CD4-positive, alpha-beta memory T cell (primary cell): ENCODE measurements at regions not wholly inside any gene's neighbourhood (a gene's known extent, or its start where the extent isn't known, plus 50 kb on each side); places are given as distances from the start of the nearest gene placed in this dataset.

ENCODE experiments used
- CTCF ChIA-PET: fragments of 350-600 bp; sonication (Branson Sonifier 250); formaldehyde crosslinking; loops from one replicate; lab custom pipeline; 2021; ENCODE audit warnings: inconsistent platforms; ENCODE audit not compliant: partially characterized antibody; lab: Charles Lee
- POLR2A ChIA-PET: fragments of 350-600 bp; sonication (Branson Sonifier 250); formaldehyde crosslinking; loops from one replicate; lab custom pipeline; 2021; ENCODE audit not compliant: partially characterized antibody; lab: Charles Lee
- DNase-seq, 5 donors: peaks; one replicate each; pipeline versions ENCODE4 v3.0.0 to v3.0.0-alpha.2; 2020 to 2022; ENCODE audit warnings: mixed read lengths in 1 of 5
- H3K27ac ChIP-seq: one replicate; pipeline ENCODE4 v1.7.0; 2013; ENCODE audit warnings: low read depth, low read length
- H3K27me3 ChIP-seq: 2 replicates; pipeline ENCODE4 v1.7.0; 2013; ENCODE audit warnings: mild to moderate bottlenecking, low read length, moderate library complexity; ENCODE audit not compliant: insufficient read depth
- H3K36me3 ChIP-seq: 2 replicates; pipeline ENCODE4 v1.7.0; 2013; ENCODE audit warnings: mild to moderate bottlenecking, low read length, moderate library complexity; ENCODE audit not compliant: insufficient read depth
- H3K4me1 ChIP-seq: 2 replicates; pipeline ENCODE4 v1.7.0; 2013; ENCODE audit warnings: mild to moderate bottlenecking, low read length, moderate library complexity; ENCODE audit not compliant: insufficient read depth
- H3K4me3 ChIP-seq, 2 donors: one replicate each; pipeline ENCODE4 v1.7.0; 2013; ENCODE audit warnings: low read length in 2 of 2, mild to moderate bottlenecking in 1 of 2
- H3K9me3 ChIP-seq, 2 donors: one replicate each; pipeline ENCODE4 v1.7.0; 2013; ENCODE audit warnings: low read length in 2 of 2, control low read depth in 1 of 2; ENCODE audit not compliant: control insufficient read depth in 1 of 2
- H3K27ac Mint-ChIP-seq, 7 donors: one replicate each; pipeline ENCODE4 v1.8.0; 2020 to 2021; ENCODE audit warnings: mixed read lengths in 7 of 7, mild to moderate bottlenecking in 6 of 7, inconsistent platforms in 3 of 7, moderate library complexity in 3 of 7
- H3K27me3 Mint-ChIP-seq, 2 donors: one replicate each; pipeline ENCODE4 v1.8.0; 2020 to 2021; ENCODE audit warnings: mixed read lengths in 2 of 2
- H3K36me3 Mint-ChIP-seq, 2 donors: one replicate each; pipeline ENCODE4 v1.8.0; 2020 to 2021; ENCODE audit warnings: mixed read lengths in 2 of 2, inconsistent platforms in 1 of 2, mild to moderate bottlenecking in 1 of 2
- H3K4me1 Mint-ChIP-seq, 4 donors: one replicate each; pipeline ENCODE4 v1.8.0; 2020 to 2021; ENCODE audit warnings: mixed read lengths in 4 of 4, mild to moderate bottlenecking in 1 of 4
- H3K4me3 Mint-ChIP-seq, 8 donors: one replicate each; pipeline ENCODE4 v1.8.0; 2020 to 2021; ENCODE audit warnings: mixed read lengths in 8 of 8, mild to moderate bottlenecking in 7 of 8, moderate library complexity in 6 of 8, inconsistent platforms in 3 of 8
- H3K9me3 Mint-ChIP-seq, 8 donors: one replicate each; pipeline ENCODE4 v1.8.0; 2020 to 2021; ENCODE audit warnings: mixed read lengths in 8 of 8, mild to moderate bottlenecking in 5 of 8, inconsistent platforms in 3 of 8, moderate library complexity in 1 of 8
- intact Hi-C: fragments of 100-400 bp; cut with micrococcal nuclease; formaldehyde crosslinking; loops from one replicate; pipeline ENCODE4 v1.15.1; 2023

- ChIA-PET CTCF (interaction anchor here (1.1 kb wide), 1 partner anchor 28 kb away, joined by 3 read pairs; no protein-coding TSS in a partner anchor), POLR2A (no interaction called here)
- intact Hi-C loops, result loop anchor here (10.0 kb wide), 1 partner anchor 111 kb away; no protein-coding TSS in a partner anchor
Observed at GRCh38 chr3:107933450-107933849, 157.4 kb downstream of the CD47 start.

GRCh38 chr3:107931326-107931725, 159.5 kb downstream of the CD47 start:
- CTCF ChIA-PET, result no interaction called here
- Mint-ChIP-seq H3K4me1 (peaks cover 6 to 15% (median 9%) of the 10 kb centered on the region in 4 donors), H3K4me3 (no peak overlapping the region), H3K27ac (no peak overlapping the region), H3K27me3 (peaks cover 1 to 11% of the 10 kb centered on the region in 2 donors), H3K36me3 (no peaks in the 10 kb centered on the region), H3K9me3 (peaks cover 4 to 12% (median 8%) of the 10 kb centered on the region in 8 donors)
- intact Hi-C loops, result loop anchor here (10.0 kb wide), 1 partner anchor 113 kb away; no protein-coding TSS in a partner anchor
- Histone ChIP-seq H3K27me3 (no peaks in the 10 kb centered on the region), H3K36me3 (no peaks in the 10 kb centered on the region), H3K9me3 (no peaks in the 10 kb centered on the region), H3K4me3 (no peak overlapping the region), H3K27ac (no peak overlapping the region), H3K4me1 (peaks cover 7% of the 10 kb centered on the region)
- no peak for DNase-seq
- POLR2A ChIA-PET, result no interaction called here

More at GRCh38 chr3:107933450-107933849, 157.4 kb downstream of the CD47 start:
- no peaks in the 10 kb centered on the region for H3K9me3 ChIP-seq
- H3K4me1 ChIP-seq, result no peaks in the 10 kb centered on the region
- DNase-seq, result no peak
- Mint-ChIP-seq H3K4me3 (no peak overlapping the region), H3K36me3 (no peaks in the 10 kb centered on the region), H3K9me3 (peaks cover 4 to 12% (median 9%) of the 10 kb centered on the region in 8 donors), H3K27ac (no peak overlapping the region), H3K27me3 (peaks cover 1 to 11% of the 10 kb centered on the region in 2 donors), H3K4me1 (peaks cover 0 to 5% (median 4%) of the 10 kb centered on the region in 4 donors)
- H3K36me3 ChIP-seq, result no peaks in the 10 kb centered on the region
- H3K27me3 ChIP-seq, result no peaks in the 10 kb centered on the region
- no peak overlapping the region for H3K4me3 ChIP-seq
- no peak overlapping the region for H3K27ac ChIP-seq

- no peak overlapping the region for H3K4me3 ChIP-seq
- Mint-ChIP-seq H3K4me3 (no peak overlapping the region), H3K4me1 (peaks cover 7 to 15% (median 9%) of the 10 kb centered on the region in 4 donors), H3K36me3 (no peaks in the 10 kb centered on the region), H3K9me3 (peaks cover 4 to 12% (median 7%) of the 10 kb centered on the region in 8 donors), H3K27ac (no peak overlapping the region), H3K27me3 (peaks cover 0 to 1% of the 10 kb centered on the region in 2 donors)
- H3K27me3 ChIP-seq, result no peaks in the 10 kb centered on the region
- no peaks in the 10 kb centered on the region for H3K36me3 ChIP-seq
- ChIA-PET CTCF (interaction anchor here (1.2 to 6.6 kb wide), 15 partner anchors 11 to 693 kb away, joined by 3 to 54 read pairs (median 18); no protein-coding TSS in a partner anchor), POLR2A (interaction anchor here (0.9 kb wide), 1 partner anchor 197 kb away, joined by 3 read pairs; no protein-coding TSS in a partner anchor)
- H3K27ac ChIP-seq, result no peak overlapping the region
- intact Hi-C loops, result loop anchor here (5.0 to 10.0 kb wide), 3 partner anchors 163 to 626 kb away; partner anchors contain the start of gene CD47
- H3K9me3 ChIP-seq, result no peaks in the 10 kb centered on the region
- peaks cover 7% of the 10 kb centered on the region for H3K4me1 ChIP-seq
- no peak for DNase-seq
Observed at GRCh38 chr3:107929088-107929487, 161.7 kb downstream of the CD47 start.

DNA sequence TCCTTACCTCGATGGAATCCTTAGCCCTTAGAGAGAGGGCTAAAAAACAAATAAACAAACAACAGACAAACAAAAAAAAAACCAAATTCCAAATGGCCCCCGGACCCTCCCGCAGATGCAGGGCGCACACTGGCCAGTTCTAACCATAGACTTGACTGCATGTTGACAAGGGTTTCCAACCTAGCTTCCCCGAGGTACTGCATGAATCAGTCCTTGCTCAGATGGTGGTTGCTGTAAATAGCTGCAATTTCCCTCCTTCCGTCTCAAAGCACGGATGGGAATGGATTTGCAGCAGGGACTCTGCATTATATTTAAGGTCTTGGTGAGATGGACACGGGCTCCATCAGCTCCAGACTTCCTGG, 162.8 kb downstream of the CD47 start:
- H3K27ac Mint-ChIP-seq, result peak overlapping the region in 3 of 7 donors; percentile 18 to 70 (median 67)
- H3K36me3 Mint-ChIP-seq, result no peaks in the 10 kb centered on the region
- H3K4me3 Mint-ChIP-seq, result peak overlapping the region; percentile 86 to 92 (median 92)
- ChIA-PET POLR2A (interaction anchor here (0.8 to 1.6 kb wide), 8 partner anchors 51 to 692 kb away, joined by 3 to 6 read pairs (median 4); no protein-coding TSS in a partner anchor), CTCF (interaction anchor here (0.6 to 6.6 kb wide), 71 partner anchors 8 to 699 kb away, joined by 3 to 54 read pairs (median 4); no protein-coding TSS in a partner anchor)
- Histone ChIP-seq H3K27me3 (no peaks in the 10 kb centered on the region), H3K36me3 (no peaks in the 10 kb centered on the region), H3K9me3 (no peaks in the 10 kb centered on the region), H3K4me1 (peaks cover 7% of the 10 kb centered on the region), H3K27ac (no peak overlapping the region), H3K4me3 (peak overlapping the region; percentile 54 to 65)
- peak in 3 of 5 donors; percentile 6 to 10 (median 9) for DNase-seq
- intact Hi-C loops, result loop anchor here (5.0 to 10.0 kb wide), 3 partner anchors 164 to 627 kb away; partner anchors contain the start of gene CD47
- peaks cover 7 to 15% (median 9%) of the 10 kb centered on the region in 4 donors for H3K4me1 Mint-ChIP-seq
- H3K9me3 Mint-ChIP-seq, result peaks cover 0 to 5% (median 1%) of the 10 kb centered on the region in 8 donors
- peaks cover 0 to 2% of the 10 kb centered on the region in 2 donors for H3K27me3 Mint-ChIP-seq

DNA sequence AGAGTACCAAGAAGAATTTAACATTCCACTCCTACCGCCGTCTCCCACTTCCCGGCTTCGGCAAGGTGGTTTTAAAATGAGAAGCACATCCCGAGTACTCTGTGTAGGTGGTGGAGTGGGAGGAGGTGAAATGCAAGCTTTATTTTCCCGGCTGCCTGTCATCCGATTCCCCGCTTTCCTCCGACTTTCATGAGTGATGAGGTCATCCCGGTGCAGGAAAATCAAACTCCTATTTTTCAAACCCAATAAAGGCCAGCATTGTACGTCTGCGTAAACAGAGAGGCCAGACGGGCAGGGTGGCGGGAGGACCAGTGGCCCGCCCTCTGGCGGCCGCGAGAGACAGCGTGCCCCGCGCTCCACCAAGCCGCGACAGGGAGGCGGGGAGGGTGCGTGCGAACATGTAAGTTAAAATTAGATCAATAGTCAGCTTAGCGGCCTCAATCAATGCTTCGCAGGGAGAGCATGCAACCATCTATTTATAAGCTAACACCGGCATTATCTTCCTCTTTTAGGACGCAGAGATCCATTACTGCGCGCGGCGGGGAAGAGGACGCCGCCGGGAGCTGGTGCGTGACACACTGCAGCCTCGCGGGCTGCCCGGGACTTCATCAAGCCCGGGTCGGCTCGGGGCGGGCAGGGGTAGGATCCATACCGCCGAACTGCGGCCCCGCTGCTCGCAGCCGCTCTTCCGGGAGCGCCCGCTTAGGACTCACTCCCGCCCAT, 163.3 kb downstream of the CD47 start:
- H3K27me3 Mint-ChIP-seq, result peaks cover 0 to 4% of the 10 kb centered on the region in 2 donors
- intact Hi-C loops, result loop anchor here (1.0 to 10.0 kb wide), 9 partner anchors 48 to 691 kb away; partner anchors contain the start of genes CD47 and IFT57
- Histone ChIP-seq H3K4me1 (peaks cover 7% of the 10 kb centered on the region), H3K36me3 (no peaks in the 10 kb centered on the region), H3K27me3 (no peaks in the 10 kb centered on the region), H3K4me3 (peak overlapping the region; percentile 54 to 65), H3K27ac (no peak overlapping the region), H3K9me3 (no peaks in the 10 kb centered on the region)
- no peaks in the 10 kb centered on the region for H3K9me3 Mint-ChIP-seq
- no peaks in the 10 kb centered on the region for H3K36me3 Mint-ChIP-seq
- DNase-seq, result peak; percentile 53 to 62 (median 58)
- H3K27ac Mint-ChIP-seq, result peak overlapping the region in 5 of 7 donors; percentile 24 to 80 (median 67)
- ChIA-PET CTCF (interaction anchor here (0.6 to 6.6 kb wide), 75 partner anchors 8 to 698 kb away, joined by 3 to 54 read pairs (median 4); no protein-coding TSS in a partner anchor), POLR2A (interaction anchor here (0.8 to 1.6 kb wide), 7 partner anchors 52 to 691 kb away, joined by 3 to 6 read pairs (median 4); no protein-coding TSS in a partner anchor)
- peak overlapping the region; percentile 86 to 92 (median 92) for H3K4me3 Mint-ChIP-seq
- H3K4me1 Mint-ChIP-seq, result peaks cover 7 to 15% (median 9%) of the 10 kb centered on the region in 4 donors

- intact Hi-C loops, result loop anchor here (2.0 to 10.0 kb wide), 4 partner anchors 166 to 629 kb away; partner anchors contain the start of genes CD47 and IFT57
Observed at GRCh38 chr3:107925851-107926250, 165.0 kb downstream of the CD47 start.

More at GRCh38 chr3:107925851-107926250, 165.0 kb downstream of the CD47 start:
- Mint-ChIP-seq H3K4me3 (no peak overlapping the region), H3K36me3 (no peaks in the 10 kb centered on the region), H3K27ac (no peak overlapping the region), H3K9me3 (peaks cover 0 to 4% (median 0%) of the 10 kb centered on the region in 8 donors), H3K27me3 (peaks cover 4% of the 10 kb centered on the region in 2 donors), H3K4me1 (peaks cover 7 to 15% (median 9%) of the 10 kb centered on the region in 4 donors)
- ChIA-PET CTCF (interaction anchor here (0.7 to 6.6 kb wide), 13 partner anchors 9 to 692 kb away, joined by 3 to 54 read pairs (median 5); no protein-coding TSS in a partner anchor), POLR2A (no interaction called here)
- no peaks in the 10 kb centered on the region for H3K9me3 ChIP-seq
- H3K27me3 ChIP-seq, result no peaks in the 10 kb centered on the region
- no peak overlapping the region for H3K27ac ChIP-seq
- no peaks in the 10 kb centered on the region for H3K36me3 ChIP-seq
- H3K4me1 ChIP-seq, result peaks cover 7% of the 10 kb centered on the region
- no peak for DNase-seq
- no peak overlapping the region for H3K4me3 ChIP-seq
